GM18858 (cell line): ENCODE measurements at regions not wholly inside any gene's neighbourhood (a gene's known extent, or its start where the extent isn't known, plus 50 kb on each side); places are given as distances from the start of the nearest gene placed in this dataset.

ENCODE experiments used
- ATAC-seq: cut with Tn5 transposase; IDR thresholded peaks from one replicate; pipeline ENCODE4 v1.9.1; 2021; ENCODE audit not compliant: unreplicated experiment

DNA sequence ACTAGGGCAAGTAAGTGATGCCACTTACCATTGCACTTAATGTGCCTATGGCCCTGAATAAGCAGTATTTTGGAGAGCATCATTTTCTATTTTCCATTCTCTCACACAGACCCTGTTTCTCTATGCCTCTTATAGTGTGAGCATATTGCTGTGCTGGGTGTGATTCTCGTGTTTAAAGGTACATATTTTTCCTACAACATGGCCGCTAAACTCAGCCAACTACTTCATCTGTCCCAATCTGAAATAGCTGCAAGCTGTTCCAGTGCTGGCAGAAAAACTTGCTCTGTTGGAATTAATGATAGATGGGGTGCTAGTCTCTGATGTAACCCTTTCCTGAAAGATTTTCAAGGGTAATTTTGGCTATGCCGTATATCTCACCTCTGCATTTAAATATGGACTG, 97.5 kb downstream of the ZNF326 start:
- ATAC-seq: no peak
